ENCODE measurements at regions not wholly inside any gene's neighbourhood (a gene's known extent, or its start where the extent isn't known, plus 50 kb on each side); places are given as distances from the start of the nearest gene placed in this dataset.

GRCh38 chr20:51329845-51330244 lies 212.7 kb downstream of the NFATC2 start:
- TF ChIP-seq, protein P1, sequence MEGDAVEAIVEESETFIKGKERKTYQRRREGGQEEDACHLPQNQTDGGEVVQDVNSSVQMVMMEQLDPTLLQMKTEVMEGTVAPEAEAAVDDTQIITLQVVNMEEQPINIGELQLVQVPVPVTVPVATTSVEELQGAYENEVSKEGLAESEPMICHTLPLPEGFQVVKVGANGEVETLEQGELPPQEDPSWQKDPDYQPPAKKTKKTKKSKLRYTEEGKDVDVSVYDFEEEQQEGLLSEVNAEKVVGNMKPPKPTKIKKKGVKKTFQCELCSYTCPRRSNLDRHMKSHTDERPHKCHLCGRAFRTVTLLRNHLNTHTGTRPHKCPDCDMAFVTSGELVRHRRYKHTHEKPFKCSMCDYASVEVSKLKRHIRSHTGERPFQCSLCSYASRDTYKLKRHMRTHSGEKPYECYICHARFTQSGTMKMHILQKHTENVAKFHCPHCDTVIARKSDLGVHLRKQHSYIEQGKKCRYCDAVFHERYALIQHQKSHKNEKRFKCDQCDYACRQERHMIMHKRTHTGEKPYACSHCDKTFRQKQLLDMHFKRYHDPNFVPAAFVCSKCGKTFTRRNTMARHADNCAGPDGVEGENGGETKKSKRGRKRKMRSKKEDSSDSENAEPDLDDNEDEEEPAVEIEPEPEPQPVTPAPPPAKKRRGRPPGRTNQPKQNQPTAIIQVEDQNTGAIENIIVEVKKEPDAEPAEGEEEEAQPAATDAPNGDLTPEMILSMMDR (conservative IDR thresholded peaks at IDR 0.05; ENCODE audit: low read depth, low read length): no peak
- TF ChIP-seq EZH2 (IDR thresholded peaks at IDR 0.05; ENCODE audit: low read length, unreplicated experiment): no peak

All from PC-3 (cell line).